Prostate gland (tissue), 2 donors: ENCODE measurements at regions not wholly inside any gene's neighbourhood (a gene's known extent, or its start where the extent isn't known, plus 50 kb on each side); places are given as distances from the start of the nearest gene placed in this dataset.
"Not testable (repeated sequence)": the region's sequence is repeated elsewhere in the genome, so short reads cannot be mapped to it uniquely, and the experiment has no call there.

Source experiments
- POLR2A ChIP-seq: fragments of 450-650 bp; IDR thresholded peaks from one replicate; pipeline ENCODE4 v1.6.1; 2016; ENCODE audit warnings: antibody characterized with exemption, mild to moderate bottlenecking
- TF ChIP-seq, protein P1 (sequence below), 4 experiments: fragments of 200-600 bp in 2 of 4; fragments of 450-650 bp in 2 of 4; sonication (generic) in 2 of 4; IDR thresholded peaks; 1 replicate in 3 of 4; 2 replicates in 1 of 4; pipeline ENCODE4 v1.5.1; 2016 to 2019; ENCODE audit warnings: antibody characterized with exemption in 4 of 4, mild to moderate bottlenecking in 2 of 4, moderate library complexity in 2 of 4

DNA sequence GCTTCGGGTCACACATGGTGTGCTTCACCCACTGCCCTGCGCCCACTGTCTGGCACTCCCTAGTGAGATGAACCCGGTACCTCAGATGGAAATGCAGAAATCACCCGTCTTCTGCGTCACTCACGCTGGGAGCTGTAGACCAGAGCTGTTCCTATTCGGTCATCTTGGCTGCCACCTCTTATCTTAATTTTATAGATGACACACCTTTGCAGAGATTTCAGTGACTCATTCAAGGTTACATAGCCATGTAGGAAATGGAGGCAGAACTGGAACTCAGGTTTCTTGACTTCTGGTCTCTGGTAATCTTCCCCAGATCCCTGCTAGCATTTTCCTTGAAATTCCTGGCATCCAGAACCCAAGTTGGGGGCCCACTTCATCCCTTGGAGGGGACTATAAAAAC lies 291.9 kb downstream of the PDCD6IP start:
- TF ChIP-seq POLR2A = not testable (repeated sequence)
- TF ChIP-seq, protein P1, sequence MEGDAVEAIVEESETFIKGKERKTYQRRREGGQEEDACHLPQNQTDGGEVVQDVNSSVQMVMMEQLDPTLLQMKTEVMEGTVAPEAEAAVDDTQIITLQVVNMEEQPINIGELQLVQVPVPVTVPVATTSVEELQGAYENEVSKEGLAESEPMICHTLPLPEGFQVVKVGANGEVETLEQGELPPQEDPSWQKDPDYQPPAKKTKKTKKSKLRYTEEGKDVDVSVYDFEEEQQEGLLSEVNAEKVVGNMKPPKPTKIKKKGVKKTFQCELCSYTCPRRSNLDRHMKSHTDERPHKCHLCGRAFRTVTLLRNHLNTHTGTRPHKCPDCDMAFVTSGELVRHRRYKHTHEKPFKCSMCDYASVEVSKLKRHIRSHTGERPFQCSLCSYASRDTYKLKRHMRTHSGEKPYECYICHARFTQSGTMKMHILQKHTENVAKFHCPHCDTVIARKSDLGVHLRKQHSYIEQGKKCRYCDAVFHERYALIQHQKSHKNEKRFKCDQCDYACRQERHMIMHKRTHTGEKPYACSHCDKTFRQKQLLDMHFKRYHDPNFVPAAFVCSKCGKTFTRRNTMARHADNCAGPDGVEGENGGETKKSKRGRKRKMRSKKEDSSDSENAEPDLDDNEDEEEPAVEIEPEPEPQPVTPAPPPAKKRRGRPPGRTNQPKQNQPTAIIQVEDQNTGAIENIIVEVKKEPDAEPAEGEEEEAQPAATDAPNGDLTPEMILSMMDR (IDR thresholded peaks at IDR 0.05) = not testable (repeated sequence)
